ENCODE measurements at regions not wholly inside any gene's neighbourhood (a gene's known extent, or its start where the extent isn't known, plus 50 kb on each side); places are given as distances from the start of the nearest gene placed in this dataset.
"Not testable (repeated sequence)": the region's sequence is repeated elsewhere in the genome, so short reads cannot be mapped to it uniquely, and the experiment has no call there.

- no peak overlapping the region for H3K9ac ChIP-seq
- H3K27ac Mint-ChIP-seq: no peak overlapping the region
- no peak overlapping the region for H2AFZ ChIP-seq (replicated peaks)
- H3K36me3 Mint-ChIP-seq: no peaks in the 10 kb centered on the region
- no peaks in the 10 kb centered on the region for H3K27me3 ChIP-seq
- H3K4me2 ChIP-seq: no peak overlapping the region
- peaks cover 3% of the 10 kb centered on the region for H3K9me3 Mint-ChIP-seq
- no peaks in the 10 kb centered on the region for H3K27me3 Mint-ChIP-seq (ENCODE audit: insufficient read depth, low read depth)
- H3K36me3 ChIP-seq: no peaks in the 10 kb centered on the region
- H3K4me3 ChIP-seq: no peak overlapping the region
- TF ChIP-seq EZH2 (IDR thresholded peaks at IDR 0.05) (no peak), EZH2phosphoT487 (IDR thresholded peaks at IDR 0.05) (no peak)
- TF ChIP-seq, protein P1, sequence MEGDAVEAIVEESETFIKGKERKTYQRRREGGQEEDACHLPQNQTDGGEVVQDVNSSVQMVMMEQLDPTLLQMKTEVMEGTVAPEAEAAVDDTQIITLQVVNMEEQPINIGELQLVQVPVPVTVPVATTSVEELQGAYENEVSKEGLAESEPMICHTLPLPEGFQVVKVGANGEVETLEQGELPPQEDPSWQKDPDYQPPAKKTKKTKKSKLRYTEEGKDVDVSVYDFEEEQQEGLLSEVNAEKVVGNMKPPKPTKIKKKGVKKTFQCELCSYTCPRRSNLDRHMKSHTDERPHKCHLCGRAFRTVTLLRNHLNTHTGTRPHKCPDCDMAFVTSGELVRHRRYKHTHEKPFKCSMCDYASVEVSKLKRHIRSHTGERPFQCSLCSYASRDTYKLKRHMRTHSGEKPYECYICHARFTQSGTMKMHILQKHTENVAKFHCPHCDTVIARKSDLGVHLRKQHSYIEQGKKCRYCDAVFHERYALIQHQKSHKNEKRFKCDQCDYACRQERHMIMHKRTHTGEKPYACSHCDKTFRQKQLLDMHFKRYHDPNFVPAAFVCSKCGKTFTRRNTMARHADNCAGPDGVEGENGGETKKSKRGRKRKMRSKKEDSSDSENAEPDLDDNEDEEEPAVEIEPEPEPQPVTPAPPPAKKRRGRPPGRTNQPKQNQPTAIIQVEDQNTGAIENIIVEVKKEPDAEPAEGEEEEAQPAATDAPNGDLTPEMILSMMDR (IDR thresholded peaks at IDR 0.05): no peak
- no peak overlapping the region for H3K27ac ChIP-seq
- no peaks in the 10 kb centered on the region for H3F3A ChIP-seq (ENCODE audit: low read depth)
- no peak for DNase-seq (ENCODE audit: low spot score)
- no peaks in the 10 kb centered on the region for H3K9me3 ChIP-seq (ENCODE audit: low read depth)
- no peaks in the 10 kb centered on the region for H4K20me1 ChIP-seq (ENCODE audit: low read depth)
- no peaks in the 10 kb centered on the region for H3K4me1 Mint-ChIP-seq
- no peaks in the 10 kb centered on the region for H3K4me1 ChIP-seq
- H3K79me2 ChIP-seq (ENCODE audit: low read depth): no peaks in the 10 kb centered on the region
- H3K4me3 Mint-ChIP-seq: no peak overlapping the region
Measured at GRCh38 chr9:30280229-30280900, 2104.1 kb upstream of the ACO1 start.

DNA sequence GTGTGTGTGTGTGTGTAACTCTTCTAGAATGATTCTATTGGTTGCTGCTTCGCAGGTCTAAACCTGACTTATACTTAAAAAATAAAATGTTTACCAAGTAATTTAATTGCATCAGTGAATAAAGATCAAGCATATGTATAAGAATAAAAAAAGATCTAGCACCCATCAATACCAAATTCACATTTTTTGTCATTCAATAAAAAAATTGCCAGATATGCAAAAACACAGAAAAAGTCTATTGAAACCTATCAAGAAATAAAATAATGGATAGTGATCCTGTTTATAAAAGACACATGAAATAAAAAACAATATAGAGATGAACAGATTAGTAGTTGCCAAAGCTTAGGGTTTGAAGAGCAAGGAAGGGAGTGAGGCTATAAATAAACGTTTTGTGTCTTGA lies 2095.0 kb upstream of the ACO1 start:
- no peak overlapping the region for H3K27ac Mint-ChIP-seq
- H3K36me3 Mint-ChIP-seq: no peaks in the 10 kb centered on the region
- no peaks in the 10 kb centered on the region for H3K36me3 ChIP-seq
- H3K9ac ChIP-seq: no peak overlapping the region
- H3K9me3 Mint-ChIP-seq: no peaks in the 10 kb centered on the region
- no peak overlapping the region for H2AFZ ChIP-seq (replicated peaks)
- TF ChIP-seq, protein P1 (IDR thresholded peaks at IDR 0.05): no peak
- no peaks in the 10 kb centered on the region for H3F3A ChIP-seq (ENCODE audit: low read depth)
- no peak for DNase-seq (ENCODE audit: low spot score)
- no peaks in the 10 kb centered on the region for H3K9me3 ChIP-seq (ENCODE audit: low read depth)
- no peak overlapping the region for H3K4me2 ChIP-seq
- H4K20me1 ChIP-seq (ENCODE audit: low read depth): no peaks in the 10 kb centered on the region
- no peaks in the 10 kb centered on the region for H3K79me2 ChIP-seq (ENCODE audit: low read depth)
- H3K4me1 Mint-ChIP-seq: no peaks in the 10 kb centered on the region
- H3K27me3 ChIP-seq: no peaks in the 10 kb centered on the region
- no peaks in the 10 kb centered on the region for H3K27me3 Mint-ChIP-seq (ENCODE audit: insufficient read depth, low read depth)
- H3K27ac ChIP-seq: no peak overlapping the region
- no peak overlapping the region for H3K4me3 Mint-ChIP-seq
- H3K4me1 ChIP-seq: no peaks in the 10 kb centered on the region
- no peak overlapping the region for H3K4me3 ChIP-seq

DNA sequence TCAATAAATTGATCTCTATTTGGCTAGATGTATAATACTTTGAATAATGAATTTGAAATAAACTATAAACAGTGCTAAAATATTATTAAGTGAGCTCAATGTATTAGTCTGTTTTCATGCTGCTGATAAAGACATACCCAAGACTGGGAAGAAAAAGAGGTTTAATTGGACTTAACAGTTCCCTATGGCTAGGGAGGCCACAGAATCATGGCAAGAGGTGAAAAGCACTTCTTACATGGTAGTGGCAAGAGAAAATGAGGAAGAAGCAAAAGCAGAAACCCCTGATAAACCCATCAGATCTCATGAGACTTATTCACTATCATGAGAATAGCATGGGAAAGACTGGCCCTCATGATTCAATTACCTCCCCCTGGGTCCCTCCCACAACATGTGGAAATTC lies 2092.4 kb upstream of the ACO1 start:
- H3K4me3 Mint-ChIP-seq; H3K9me3 ChIP-seq (ENCODE audit: low read depth); H3K27ac Mint-ChIP-seq; H3K36me3 Mint-ChIP-seq; H3K9me3 Mint-ChIP-seq; H3K4me3 ChIP-seq; H3K9ac ChIP-seq; H3K27me3 Mint-ChIP-seq (ENCODE audit: insufficient read depth, low read depth); H3K79me2 ChIP-seq (ENCODE audit: low read depth); H3K4me1 Mint-ChIP-seq; H4K20me1 ChIP-seq (ENCODE audit: low read depth); DNase-seq (ENCODE audit: low spot score); H3F3A ChIP-seq (ENCODE audit: low read depth); H3K4me1 ChIP-seq; H3K27ac ChIP-seq; H3K4me2 ChIP-seq; H3K27me3 ChIP-seq; H3K36me3 ChIP-seq: not testable (repeated sequence)
- peak overlapping the region; percentile 42 for H2AFZ ChIP-seq (replicated peaks)

DNA sequence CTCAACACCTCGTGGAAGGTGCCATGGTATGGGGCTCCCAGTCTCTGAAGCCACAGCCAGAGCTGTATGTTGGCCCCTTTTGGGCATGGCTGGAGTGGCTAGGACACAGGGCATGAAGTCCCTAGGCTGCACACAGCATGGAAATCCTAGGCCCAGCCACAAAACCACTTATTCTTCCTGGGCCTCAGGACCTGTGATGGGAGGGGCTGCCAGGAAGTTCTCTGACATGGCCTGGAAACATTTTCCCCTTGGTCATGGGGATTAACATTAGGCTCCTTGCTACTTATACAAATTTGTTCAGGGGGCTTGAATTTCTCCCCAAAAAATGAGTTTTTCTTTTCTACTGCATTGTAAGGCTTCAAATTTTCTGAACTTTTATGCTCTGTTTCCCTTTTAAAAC lies 2091.2 kb upstream of the ACO1 start:
- H3K27ac ChIP-seq: no peak overlapping the region
- H3K36me3 ChIP-seq: no peaks in the 10 kb centered on the region
- H3F3A ChIP-seq (ENCODE audit: low read depth): no peaks in the 10 kb centered on the region
- no peak overlapping the region for H3K4me2 ChIP-seq
- no peaks in the 10 kb centered on the region for H4K20me1 ChIP-seq (ENCODE audit: low read depth)
- no peaks in the 10 kb centered on the region for H3K4me1 Mint-ChIP-seq
- H3K9ac ChIP-seq: no peak overlapping the region
- H3K27me3 ChIP-seq: no peaks in the 10 kb centered on the region
- H3K9me3 Mint-ChIP-seq: no peaks in the 10 kb centered on the region
- H3K27me3 Mint-ChIP-seq (ENCODE audit: insufficient read depth, low read depth): no peaks in the 10 kb centered on the region
- no peaks in the 10 kb centered on the region for H3K36me3 Mint-ChIP-seq
- no peak overlapping the region for H3K4me3 ChIP-seq
- H3K27ac Mint-ChIP-seq: no peak overlapping the region
- H3K4me1 ChIP-seq: no peaks in the 10 kb centered on the region
- no peak overlapping the region for H3K4me3 Mint-ChIP-seq
- H3K79me2 ChIP-seq (ENCODE audit: low read depth): no peaks in the 10 kb centered on the region
- no peak overlapping the region for H2AFZ ChIP-seq (replicated peaks)
- DNase-seq (ENCODE audit: low spot score): no peak
- no peak for TF ChIP-seq EZH2 (IDR thresholded peaks at IDR 0.05)
- TF ChIP-seq, protein P1 (IDR thresholded peaks at IDR 0.05): no peak
- TF ChIP-seq EZH2phosphoT487 (IDR thresholded peaks at IDR 0.05): no peak
- H3K9me3 ChIP-seq (ENCODE audit: low read depth): no peaks in the 10 kb centered on the region

Measured in neural progenitor cell (in vitro differentiated cells).